GM18861 (cell line): ENCODE measurements at regions not wholly inside any gene's neighbourhood (a gene's known extent, or its start where the extent isn't known, plus 50 kb on each side); places are given as distances from the start of the nearest gene placed in this dataset.
"Not testable (repeated sequence)": the region's sequence is repeated elsewhere in the genome, so short reads cannot be mapped to it uniquely, and the experiment has no call there.

Source experiments
- ATAC-seq: cut with Tn5 transposase; IDR thresholded peaks from one replicate; pipeline ENCODE4 v1.9.1; 2021; ENCODE audit not compliant: unreplicated experiment

GRCh38 chr16:75919664-75920063, 193.4 kb upstream of the CPHXL start:
- ATAC-seq = no peak

- ATAC-seq = no peak
These were observed 195.0 kb upstream of the CPHXL start for GRCh38 chr16:75921281-75921680.

DNA sequence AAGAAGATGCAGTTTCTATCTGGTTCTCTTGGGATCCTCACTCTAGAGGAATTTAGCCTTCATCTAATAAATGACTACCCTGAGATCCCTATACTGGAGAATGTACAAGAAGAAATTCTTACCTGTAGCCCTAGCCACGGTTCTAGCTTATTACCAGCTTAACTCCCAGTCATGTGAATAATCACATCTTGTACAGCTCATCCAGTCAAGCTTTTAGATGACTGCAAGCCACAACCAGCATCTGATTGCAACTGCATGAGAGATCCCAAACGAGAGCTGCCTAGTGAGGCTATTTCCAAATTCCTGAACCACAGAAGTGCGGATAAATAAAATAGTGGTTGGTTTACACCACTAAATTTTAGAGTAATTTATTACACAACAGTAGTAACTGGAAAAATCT, 196.0 kb upstream of the CPHXL start:
- ATAC-seq = no peak

GRCh38 chr16:75924397-75924796, 198.1 kb upstream of the CPHXL start:
- no peak for ATAC-seq

DNA sequence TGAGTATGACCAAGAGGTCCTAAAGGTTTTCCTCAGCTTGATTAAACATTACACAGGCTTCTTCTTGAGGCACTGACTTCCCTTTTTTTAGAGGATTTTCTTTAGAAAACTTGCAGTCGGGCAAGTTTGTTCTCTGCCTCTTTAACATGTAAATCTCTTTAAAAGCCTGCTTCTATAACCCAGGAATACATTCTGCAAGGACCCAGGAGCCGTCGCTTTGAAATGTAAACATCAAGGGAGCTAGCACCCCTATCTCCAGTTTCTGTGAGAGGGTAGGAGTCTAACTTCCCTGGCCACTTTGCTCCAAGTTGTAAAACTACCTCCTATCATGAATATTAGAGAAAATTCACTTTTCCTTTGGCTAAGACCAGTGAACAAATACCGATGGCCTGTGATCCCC, 201.5 kb upstream of the CPHXL start:
- ATAC-seq = no peak

DNA sequence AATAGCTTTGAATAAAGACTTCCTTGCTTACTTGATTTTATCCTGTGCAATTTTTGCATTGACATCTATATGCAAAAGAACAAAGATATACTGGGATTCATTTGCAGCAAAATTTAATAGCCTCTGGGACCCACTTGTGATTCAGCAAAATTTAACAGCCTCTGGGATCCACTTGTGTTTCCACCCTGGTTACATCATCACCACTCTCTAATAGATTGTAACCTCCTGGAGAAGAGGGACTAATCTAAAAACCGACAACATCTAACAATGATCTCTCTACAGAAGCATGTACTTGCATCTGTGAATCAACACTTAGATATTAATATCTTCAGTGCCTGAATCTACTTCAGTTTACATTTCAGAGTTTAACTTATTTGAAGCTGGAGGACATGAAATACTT, 202.0 kb upstream of the CPHXL start:
- ATAC-seq = no peak

GRCh38 chr16:75929046-75929445, 202.8 kb upstream of the CPHXL start:
- no peak for ATAC-seq

- no peak for ATAC-seq
These were observed 204.8 kb upstream of the CPHXL start for GRCh38 chr16:75931043-75931442.

DNA sequence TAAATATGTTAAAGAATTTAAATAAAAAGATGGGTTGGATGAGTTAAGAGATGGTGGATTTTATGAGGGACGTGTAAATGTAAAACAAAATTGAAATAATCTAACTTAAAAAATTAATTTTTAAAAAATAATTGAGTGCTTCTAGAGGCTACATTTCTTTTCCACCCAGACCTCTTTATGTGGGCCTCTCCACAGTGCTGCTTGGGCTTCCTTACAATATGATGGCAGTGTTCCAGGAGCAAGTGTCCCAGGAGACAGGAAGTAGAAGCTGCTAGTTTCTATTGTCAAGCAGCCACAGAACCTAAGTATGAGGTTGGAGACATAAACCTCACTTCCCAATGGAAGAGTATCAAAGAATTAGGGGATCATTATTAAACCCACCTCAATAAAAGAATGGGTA, 205.7 kb upstream of the CPHXL start:
- no peak for ATAC-seq

- no peak for ATAC-seq
These were observed 212.5 kb upstream of the CPHXL start for GRCh38 chr16:75938818-75939217.

GRCh38 chr16:75942351-75942750, 216.1 kb upstream of the CPHXL start:
- no peak for ATAC-seq

GRCh38 chr16:75942936-75943335, 216.6 kb upstream of the CPHXL start:
- no peak for ATAC-seq

- no peak for ATAC-seq
These were observed 217.6 kb upstream of the CPHXL start for GRCh38 chr16:75943705-75944514.

DNA sequence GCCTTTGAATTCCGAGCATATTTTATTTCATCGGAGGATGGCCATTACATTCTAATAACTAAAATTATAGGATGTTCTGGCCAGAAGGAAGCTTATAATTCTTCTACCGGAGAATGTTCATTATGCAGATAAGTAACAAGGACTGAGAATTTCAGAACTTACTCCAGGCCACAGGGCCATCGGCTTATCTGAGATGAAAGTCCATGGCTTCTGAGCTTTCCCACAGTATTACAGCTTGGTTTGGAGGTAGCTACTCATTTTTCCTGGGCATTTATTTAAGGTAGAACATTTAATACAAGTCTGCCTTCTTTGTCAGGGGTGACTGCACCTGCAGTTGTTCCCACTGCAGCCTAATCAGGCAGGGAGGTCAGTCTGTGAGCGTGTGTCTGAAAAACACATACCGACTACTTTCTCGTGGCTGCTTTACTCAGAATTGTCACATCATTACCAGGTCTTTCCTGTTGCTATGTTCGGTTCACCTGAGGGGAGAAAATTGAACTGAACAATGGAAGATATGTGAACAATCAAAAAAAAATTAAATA, 219.7 kb upstream of the CPHXL start:
- ATAC-seq = no peak

DNA sequence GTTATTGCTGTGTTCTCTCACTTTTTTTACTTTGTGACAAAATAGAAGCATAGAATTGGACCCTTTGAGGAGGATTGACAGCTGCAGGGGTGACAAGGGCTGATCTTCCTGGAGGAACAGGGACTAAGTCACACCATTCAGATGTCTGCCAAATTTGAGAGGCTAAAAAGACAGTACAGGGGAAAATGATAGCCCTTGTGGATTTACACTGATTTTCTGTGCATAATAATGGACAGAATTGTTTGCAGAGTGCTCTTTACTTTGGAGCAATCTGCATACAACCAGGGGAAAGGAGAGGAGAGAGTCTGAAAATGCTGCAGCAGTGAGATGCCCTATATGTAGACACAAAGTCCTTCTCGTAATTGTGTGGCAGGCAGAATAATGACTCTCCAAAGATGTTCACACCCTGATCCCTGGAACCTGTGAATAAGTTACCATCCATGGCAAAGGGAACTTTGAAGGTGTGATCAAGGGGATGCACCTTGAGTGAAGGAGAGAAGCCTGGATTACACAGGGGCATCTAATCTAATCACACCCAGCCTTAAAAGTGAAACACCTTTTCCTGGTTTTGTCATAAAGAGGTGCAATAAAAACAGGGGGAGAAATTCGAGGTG, 221.4 kb upstream of the CPHXL start:
- no peak for ATAC-seq

- ATAC-seq = no peak
These were observed 222.2 kb upstream of the CPHXL start for GRCh38 chr16:75948441-75948840.

GRCh38 chr16:75948886-75949285, 222.6 kb upstream of the CPHXL start:
- ATAC-seq = no peak

DNA sequence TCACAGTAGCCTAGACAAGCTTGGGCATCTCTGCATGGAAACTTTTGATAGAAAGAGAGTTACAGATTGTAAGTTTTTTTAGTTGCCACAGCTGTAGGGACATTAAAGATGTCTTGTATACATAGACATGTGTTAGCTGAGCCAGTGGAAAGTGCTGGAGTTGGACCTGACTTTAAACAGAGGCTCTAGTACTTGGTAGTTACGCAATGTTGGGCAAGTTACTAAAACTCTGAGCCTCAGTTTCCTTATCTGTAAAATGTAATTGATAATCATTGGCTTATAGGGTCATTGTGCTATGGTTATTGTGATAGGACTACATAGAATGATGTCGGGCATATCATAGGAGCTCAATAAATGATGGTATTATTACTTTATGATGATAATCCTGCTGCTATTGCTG, 225.8 kb upstream of the CPHXL start:
- no peak for ATAC-seq

- no peak for ATAC-seq
These were observed 231.6 kb upstream of the CPHXL start for GRCh38 chr16:75957870-75958269.

- ATAC-seq = no peak
These were observed 239.4 kb upstream of the CPHXL start for GRCh38 chr16:75965504-75966374.

DNA sequence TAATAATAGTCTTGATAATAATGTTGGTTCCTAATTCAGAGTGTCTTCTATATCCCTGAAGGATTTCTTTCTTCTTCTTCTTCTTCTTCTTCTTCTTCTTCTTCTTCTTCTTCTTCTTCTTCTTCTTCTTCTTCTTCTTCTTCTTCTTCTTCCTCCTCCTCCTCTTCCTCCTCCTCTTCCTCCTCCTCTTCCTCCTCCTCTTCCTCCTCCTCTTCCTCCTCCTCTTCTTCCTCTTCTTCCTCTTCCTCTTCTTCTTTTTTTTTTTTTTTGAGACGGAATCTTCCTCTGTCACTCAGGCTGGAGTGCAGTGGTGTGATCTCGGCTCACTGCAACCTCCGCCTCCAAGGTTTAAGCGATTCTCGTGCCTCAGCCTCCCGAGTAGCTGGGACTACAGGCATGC, 242.8 kb upstream of the CPHXL start:
- not testable (repeated sequence) for ATAC-seq

DNA sequence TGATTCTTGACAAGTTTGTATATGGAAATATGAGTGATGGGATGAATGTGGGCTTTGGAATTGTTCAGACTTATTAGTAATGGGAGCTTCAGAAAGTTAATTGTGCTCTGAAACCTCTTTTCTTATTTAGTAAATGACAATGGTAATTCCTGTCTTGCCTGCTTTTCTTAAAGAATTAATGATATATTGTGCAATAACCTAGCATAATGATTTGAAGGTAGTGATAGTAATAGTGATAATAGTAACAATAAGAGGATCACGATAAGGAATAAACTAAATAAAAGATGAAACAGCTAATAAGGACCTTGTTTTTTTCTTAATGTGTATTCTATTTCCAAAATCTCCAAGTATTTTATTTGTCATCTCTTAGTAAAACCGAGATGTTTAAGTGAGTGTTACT, 245.0 kb upstream of the CPHXL start:
- no peak for ATAC-seq
